Mucosa of descending colon (tissue), 3 donors: ENCODE measurements at regions not wholly inside any gene's neighbourhood (a gene's known extent, or its start where the extent isn't known, plus 50 kb on each side); places are given as distances from the start of the nearest gene placed in this dataset.

ENCODE experiments used
- ATAC-seq: fragments of 200-7000 bp; cut with Tn5 transposase; one replicate; pipeline ENCODE4 v1.9.1; 2020; ENCODE audit warnings: mild to moderate bottlenecking, moderate library complexity
- DNase-seq, 3 donors: peaks; one replicate each; pipeline ENCODE4 v3.0.0-alpha.2; 2020
- H3K36me3 ChIP-seq: fragments of 200-600 bp; one replicate; pipeline ENCODE4 v1.8.0; 2021; ENCODE audit warnings: low read depth, mild to moderate bottlenecking
- H3K4me1 ChIP-seq: fragments of 200-600 bp; one replicate; pipeline ENCODE4 v1.8.0; 2021; ENCODE audit warnings: low read depth, mild to moderate bottlenecking
- H3K4me3 ChIP-seq: fragments of 200-600 bp; one replicate; pipeline ENCODE4 v1.8.0; 2021; ENCODE audit warnings: mild to moderate bottlenecking
- H3K9me3 ChIP-seq: fragments of 200-600 bp; one replicate; pipeline ENCODE4 v1.8.0; 2021; ENCODE audit warnings: mild to moderate bottlenecking
- CTCF ChIP-seq: fragments of 200-600 bp; IDR thresholded peaks from one replicate; pipeline ENCODE4 v1.8.0; 2022; ENCODE audit warnings: antibody characterized with exemption, mild to moderate bottlenecking
- intact Hi-C, 2 donors: fragments of 100-400 bp; cut with DNase I in 1 of 2; cut with micrococcal nuclease in 1 of 2; formaldehyde crosslinking; loops; one replicate each; pipeline versions ENCODE4 v1.11.0 to v1.11.1; 2022; cut with DNase I, micrococcal nuclease
- donor health status: DM: no; HTN: no; CAD: no; lungs with moderate emphysema.
- donor health status: DM: no; HTN: no; CAD: no.
- donor health status: DM: no; HTN: yes; CAD: no.

GRCh38 chr5:171712616-171713015 is 73.0 kb upstream of the SMIM23 start:
- H3K4me1 ChIP-seq: no peaks in the 10 kb centered on the region
- no peaks in the 10 kb centered on the region for H3K9me3 ChIP-seq
- H3K4me3 ChIP-seq: no peak overlapping the region
- no peaks in the 10 kb centered on the region for H3K36me3 ChIP-seq
- ATAC-seq (no peak), DNase-seq (no peak)
- intact Hi-C loops: no loop called here
- no peak for TF ChIP-seq CTCF

GRCh38 chr5:171713152-171713551 is 72.5 kb upstream of the SMIM23 start:
- no peak for DNase-seq

GRCh38 chr5:171714261-171714660 is 71.4 kb upstream of the SMIM23 start:
- TF ChIP-seq CTCF: no peak
- intact Hi-C loops: no loop called here
- Histone ChIP-seq H3K9me3 (no peaks in the 10 kb centered on the region), H3K4me1 (no peaks in the 10 kb centered on the region), H3K4me3 (no peak overlapping the region), H3K36me3 (no peaks in the 10 kb centered on the region)
- no peak for ATAC-seq
- no peak for DNase-seq

More at GRCh38 chr5:171713152-171713551, 72.5 kb upstream of the SMIM23 start:
- intact Hi-C loops: no loop called here
- H3K4me1 ChIP-seq: no peaks in the 10 kb centered on the region
- ATAC-seq: no peak
- no peak overlapping the region for H3K4me3 ChIP-seq
- no peaks in the 10 kb centered on the region for H3K36me3 ChIP-seq
- no peak for TF ChIP-seq CTCF
- H3K9me3 ChIP-seq: no peaks in the 10 kb centered on the region

- Histone ChIP-seq H3K9me3 (no peaks in the 10 kb centered on the region), H3K4me1 (no peaks in the 10 kb centered on the region), H3K4me3 (no peak overlapping the region), H3K36me3 (no peaks in the 10 kb centered on the region)
- TF ChIP-seq CTCF: no peak
- ATAC-seq (no peak), DNase-seq (no peak)
- intact Hi-C loops: no loop called here
These were observed 70.8 kb upstream of the SMIM23 start for GRCh38 chr5:171714851-171715250.

- H3K9me3 ChIP-seq: no peaks in the 10 kb centered on the region
- ATAC-seq (no peak), DNase-seq (no peak)
- TF ChIP-seq CTCF: no peak
- intact Hi-C loops: no loop called here
- no peaks in the 10 kb centered on the region for H3K4me1 ChIP-seq
- H3K4me3 ChIP-seq: no peak overlapping the region
- H3K36me3 ChIP-seq: no peaks in the 10 kb centered on the region
These were observed 70.1 kb upstream of the SMIM23 start for GRCh38 chr5:171715551-171715950.

GRCh38 chr5:171720086-171720485 is 65.5 kb upstream of the SMIM23 start:
- no peaks in the 10 kb centered on the region for H3K36me3 ChIP-seq
- TF ChIP-seq CTCF: no peak
- ATAC-seq: no peak
- no peak for DNase-seq
- H3K4me3 ChIP-seq: no peak overlapping the region
- no peaks in the 10 kb centered on the region for H3K4me1 ChIP-seq
- intact Hi-C loops: no loop called here
- no peaks in the 10 kb centered on the region for H3K9me3 ChIP-seq
